Osteocyte (in vitro differentiated cells): ENCODE measurements at regions not wholly inside any gene's neighbourhood (a gene's known extent, or its start where the extent isn't known, plus 50 kb on each side); places are given as distances from the start of the nearest gene placed in this dataset.
A peak's percentile ranks its signal among the peaks of the same experiment; 100 is the strongest.

Experiments used
- DNase-seq: peaks from one replicate; pipeline ENCODE4 v3.0.0; 2021; ENCODE audit warnings: mixed read lengths; ENCODE audit not compliant: unreplicated experiment; ENCODE audit errors: extremely low spot score
- H3K27ac Mint-ChIP-seq: one replicate; pipeline ENCODE4 v1.8.0; 2021; ENCODE audit warnings: mild to moderate bottlenecking, mixed read lengths; ENCODE audit not compliant: unreplicated experiment
- H3K27me3 Mint-ChIP-seq: one replicate; pipeline ENCODE4 v1.8.0; 2021; ENCODE audit warnings: mixed read lengths; ENCODE audit not compliant: unreplicated experiment
- H3K36me3 Mint-ChIP-seq: one replicate; pipeline ENCODE4 v1.8.0; 2021; ENCODE audit warnings: mixed read lengths; ENCODE audit not compliant: unreplicated experiment
- H3K4me1 Mint-ChIP-seq: one replicate; pipeline ENCODE4 v1.8.0; 2021; ENCODE audit warnings: mixed read lengths; ENCODE audit not compliant: unreplicated experiment
- H3K4me3 Mint-ChIP-seq: one replicate; pipeline ENCODE4 v1.8.0; 2021; ENCODE audit warnings: mild to moderate bottlenecking, moderate library complexity, mixed read lengths; ENCODE audit not compliant: unreplicated experiment
- H3K9me3 Mint-ChIP-seq: one replicate; pipeline ENCODE4 v1.8.0; 2021; ENCODE audit warnings: mixed read lengths; ENCODE audit not compliant: unreplicated experiment
- TF ChIP-seq, protein P1 (sequence below): fragments of 200-600 bp; sonication (generic); IDR thresholded peaks from 2 replicates; pipeline ENCODE4 v1.5.0; 2021; ENCODE audit warnings: antibody characterized with exemption, mild to moderate bottlenecking, moderate library complexity

DNA sequence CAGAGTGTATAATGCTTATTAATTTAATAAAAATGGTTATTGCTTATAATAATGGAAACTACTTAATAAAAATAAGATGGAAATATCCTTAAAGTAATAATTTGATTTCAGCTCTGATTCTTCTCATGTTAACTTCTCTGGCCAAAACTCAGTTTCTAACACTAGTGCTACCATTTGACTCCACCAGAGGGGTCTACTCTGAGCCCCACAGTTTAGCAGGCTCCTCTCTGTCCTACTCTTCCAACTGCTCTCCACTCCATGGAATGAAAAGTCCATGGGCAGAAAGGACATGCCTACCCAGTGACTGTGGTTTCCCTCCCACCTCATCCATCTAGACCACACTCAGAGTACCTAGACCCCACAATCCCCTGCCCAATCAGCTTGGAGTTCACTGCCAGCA, 489.1 kb upstream of the CAMK1G start:
- TF ChIP-seq, protein P1, sequence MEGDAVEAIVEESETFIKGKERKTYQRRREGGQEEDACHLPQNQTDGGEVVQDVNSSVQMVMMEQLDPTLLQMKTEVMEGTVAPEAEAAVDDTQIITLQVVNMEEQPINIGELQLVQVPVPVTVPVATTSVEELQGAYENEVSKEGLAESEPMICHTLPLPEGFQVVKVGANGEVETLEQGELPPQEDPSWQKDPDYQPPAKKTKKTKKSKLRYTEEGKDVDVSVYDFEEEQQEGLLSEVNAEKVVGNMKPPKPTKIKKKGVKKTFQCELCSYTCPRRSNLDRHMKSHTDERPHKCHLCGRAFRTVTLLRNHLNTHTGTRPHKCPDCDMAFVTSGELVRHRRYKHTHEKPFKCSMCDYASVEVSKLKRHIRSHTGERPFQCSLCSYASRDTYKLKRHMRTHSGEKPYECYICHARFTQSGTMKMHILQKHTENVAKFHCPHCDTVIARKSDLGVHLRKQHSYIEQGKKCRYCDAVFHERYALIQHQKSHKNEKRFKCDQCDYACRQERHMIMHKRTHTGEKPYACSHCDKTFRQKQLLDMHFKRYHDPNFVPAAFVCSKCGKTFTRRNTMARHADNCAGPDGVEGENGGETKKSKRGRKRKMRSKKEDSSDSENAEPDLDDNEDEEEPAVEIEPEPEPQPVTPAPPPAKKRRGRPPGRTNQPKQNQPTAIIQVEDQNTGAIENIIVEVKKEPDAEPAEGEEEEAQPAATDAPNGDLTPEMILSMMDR = no peak
- no peak for DNase-seq
- Mint-ChIP-seq H3K27ac (no peak overlapping the region), H3K36me3 (no peaks in the 10 kb centered on the region), H3K27me3 (peaks cover 3% of the 10 kb centered on the region), H3K9me3 (no peaks in the 10 kb centered on the region), H3K4me3 (no peak overlapping the region), H3K4me1 (peaks cover 21% of the 10 kb centered on the region)

DNA sequence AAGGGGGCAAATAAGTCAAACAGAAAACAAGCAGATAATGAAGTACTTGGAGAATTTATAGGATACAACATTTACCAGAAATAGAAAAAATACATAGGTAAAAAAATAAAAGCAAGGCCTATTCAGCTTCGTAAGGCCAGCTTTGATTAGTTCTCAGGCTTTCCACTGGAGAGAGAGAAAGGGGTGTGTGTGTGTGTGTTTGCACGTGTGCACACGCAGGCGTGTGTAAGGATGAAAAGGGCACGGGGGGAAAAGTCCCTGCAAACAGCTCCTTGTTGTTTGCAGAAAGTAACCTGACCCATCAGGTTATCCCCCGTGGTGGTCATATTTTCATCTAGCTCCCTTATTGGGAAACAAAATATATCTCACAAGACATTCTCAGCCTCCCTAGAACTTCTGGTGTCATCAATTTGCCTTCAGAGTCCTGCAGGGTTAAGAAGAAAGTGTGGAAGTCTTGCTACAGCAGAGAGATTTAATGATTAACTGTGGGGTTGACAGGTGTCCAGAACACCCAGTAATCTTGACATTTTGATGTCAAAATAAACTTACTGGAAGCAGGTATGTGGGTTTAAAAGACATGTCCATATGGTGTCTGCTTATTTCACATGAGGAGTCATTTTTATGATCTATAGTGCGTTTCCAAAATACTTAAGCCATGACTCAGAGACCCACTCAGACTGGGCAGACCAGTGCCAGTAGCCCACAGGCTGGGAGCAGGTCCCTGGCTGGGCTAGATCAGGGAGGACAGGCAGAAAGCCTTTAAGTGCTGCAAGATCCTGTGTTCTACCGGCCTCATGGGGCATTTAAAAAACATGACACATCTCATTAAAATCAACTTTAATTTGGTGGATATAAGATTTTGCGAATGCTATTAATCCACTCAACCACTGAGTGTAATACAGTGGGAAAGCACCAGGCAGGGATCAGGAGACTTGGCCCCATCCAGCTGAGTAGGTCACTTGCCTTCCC, 487.6 kb upstream of the CAMK1G start:
- Mint-ChIP-seq H3K4me1 (peaks cover 21% of the 10 kb centered on the region), H3K9me3 (no peaks in the 10 kb centered on the region), H3K27me3 (peaks cover 8% of the 10 kb centered on the region), H3K27ac (peak overlapping the region; percentile 62), H3K36me3 (no peaks in the 10 kb centered on the region), H3K4me3 (no peak overlapping the region)
- no peak for DNase-seq
- TF ChIP-seq, protein P1 = no peak

DNA sequence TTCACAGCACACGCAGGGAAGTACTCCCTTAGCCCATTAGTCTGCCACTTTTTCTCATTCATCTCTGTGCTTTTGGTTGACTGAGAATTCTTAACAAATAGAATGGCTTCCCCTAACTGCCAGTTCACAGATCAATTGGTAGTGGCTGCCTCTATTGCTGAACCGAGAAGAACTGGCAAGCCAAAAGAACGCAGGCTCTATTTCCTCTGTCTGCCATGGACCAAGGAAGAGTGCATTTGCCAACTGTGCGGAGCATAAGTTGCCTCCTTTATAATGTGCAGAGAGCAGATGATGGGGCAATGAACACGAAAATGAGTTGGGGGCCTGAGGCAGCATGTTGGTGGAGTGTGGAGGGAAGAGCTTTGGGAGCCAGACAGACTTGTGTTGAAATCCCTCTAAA, 483.1 kb upstream of the CAMK1G start:
- DNase-seq = no peak
- peaks cover 12% of the 10 kb centered on the region for H3K27me3 Mint-ChIP-seq
- no peak overlapping the region for H3K4me3 Mint-ChIP-seq
- H3K4me1 Mint-ChIP-seq = peaks cover 17% of the 10 kb centered on the region
- TF ChIP-seq, protein P1 = no peak
- no peaks in the 10 kb centered on the region for H3K36me3 Mint-ChIP-seq
- H3K9me3 Mint-ChIP-seq = no peaks in the 10 kb centered on the region
- H3K27ac Mint-ChIP-seq = no peak overlapping the region

DNA sequence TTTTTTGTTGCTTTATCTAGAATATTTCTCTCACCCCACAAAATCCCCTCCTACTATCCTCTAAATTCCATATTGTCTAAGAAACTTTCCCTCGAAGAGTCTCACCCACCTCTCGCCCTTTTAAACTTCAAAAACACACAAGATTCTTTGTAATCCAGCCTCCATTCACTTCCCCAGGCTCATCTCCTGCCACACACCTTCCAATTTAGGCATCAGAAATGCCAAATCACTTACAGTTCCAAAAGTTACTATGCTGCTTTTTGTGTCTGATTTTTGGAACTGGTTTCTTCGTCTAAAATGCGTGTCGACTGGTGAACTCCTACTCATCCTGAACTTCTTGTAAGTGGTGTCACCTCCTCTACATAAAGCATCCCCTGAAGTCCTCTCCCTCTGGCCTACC, 482.4 kb upstream of the CAMK1G start:
- H3K4me1 Mint-ChIP-seq = peaks cover 17% of the 10 kb centered on the region
- peaks cover 12% of the 10 kb centered on the region for H3K27me3 Mint-ChIP-seq
- no peaks in the 10 kb centered on the region for H3K9me3 Mint-ChIP-seq

DNA sequence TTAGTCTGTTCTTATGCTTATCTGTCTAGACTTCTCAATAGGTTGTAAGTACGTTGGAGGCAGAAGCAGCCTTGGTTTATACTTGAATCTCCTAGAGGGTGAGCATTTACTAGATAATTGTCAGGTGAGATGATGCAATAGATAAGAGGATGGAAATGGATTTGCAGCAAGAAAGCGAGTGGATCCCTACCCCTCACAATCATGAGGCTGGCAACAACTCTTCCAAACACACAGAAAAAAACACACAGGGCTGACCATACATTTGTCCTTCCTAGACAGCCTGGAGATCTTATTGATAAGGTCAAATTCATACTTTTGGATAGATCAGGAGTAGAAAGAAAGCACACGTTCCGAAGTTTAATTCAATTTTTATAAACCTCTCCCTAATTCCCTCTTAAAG, 481.4 kb upstream of the CAMK1G start:
- Mint-ChIP-seq H3K9me3 (no peaks in the 10 kb centered on the region), H3K36me3 (no peaks in the 10 kb centered on the region), H3K27me3 (peaks cover 12% of the 10 kb centered on the region), H3K4me1 (peaks cover 19% of the 10 kb centered on the region), H3K27ac (no peak overlapping the region), H3K4me3 (no peak overlapping the region)
- TF ChIP-seq, protein P1 = no peak
- DNase-seq = no peak

More for the DNA sequence above, 482.4 kb upstream of the CAMK1G start:
- no peak for DNase-seq
- H3K4me3 Mint-ChIP-seq = no peak overlapping the region
- TF ChIP-seq, protein P1 = no peak
- H3K36me3 Mint-ChIP-seq = no peaks in the 10 kb centered on the region
- no peak overlapping the region for H3K27ac Mint-ChIP-seq
